HepG2 (cell line): ENCODE measurements at regions not wholly inside any gene's neighbourhood (a gene's known extent, or its start where the extent isn't known, plus 50 kb on each side); places are given as distances from the start of the nearest gene placed in this dataset.

ENCODE experiments used
- ATAC-seq: fragments of 200-7000 bp; cut with Tn5 transposase; 3 replicates; pipeline ENCODE4 v1.9.1; 2020; ENCODE audit warnings: mild to moderate bottlenecking, moderate library complexity
- BruUV-seq: library from RNA; stranded (reverse); fragments of 400-500 nt; replicated peaks from 2 replicates; lab custom pipeline; 2021; lab: Mats Ljungman, UMichigan
- CTCF ChIA-PET: fragments of 300-600 bp; formaldehyde crosslinking; extraction: SDS; loops from one replicate; lab custom pipeline; 2021; ENCODE audit warnings: low total read pairs, inconsistent platforms, low intra/inter-chr PET ratio; lab: Yijun Ruan, JAX
- POLR2A ChIA-PET: fragments of 350-600 bp; sonication (Branson Sonifier 250); formaldehyde crosslinking; loops from one replicate; lab custom pipeline; 2020; ENCODE audit warnings: antibody characterized with exemption, inconsistent platforms; lab: Yijun Ruan, JAX
- DNase-seq: peaks from one replicate; pipeline ENCODE4 v3.0.0-alpha.2; 2015; ENCODE audit warnings: low spot score
- FAIRE-seq: peaks from 3 replicates; lab custom pipeline; 2011; peaks lifted over from hg19 to GRCh38; lab: Jason Lieb, UNC
- H2AFZ ChIP-seq: one replicate; pipeline ENCODE4 v1.6.1; 2011; ENCODE audit warnings: low read length, inconsistent platforms
- H3K27ac ChIP-seq: fragments of 300-600 bp; 3 replicates; pipeline ENCODE4 v1.8.0; 2011; ENCODE audit warnings: mixed run types, mild to moderate bottlenecking, mixed read lengths, low read length, inconsistent platforms; ENCODE audit not compliant: insufficient read depth; ENCODE audit errors: extremely low read length
- H3K27me3 ChIP-seq, 2 experiments: fragments of 200-600 bp in 1 of 2; 2 replicates in 1 of 2; 3 replicates in 1 of 2; pipeline versions ENCODE4 v1.6.0 to v1.8.0; 2011; ENCODE audit warnings: low read length in 2 of 2, mild to moderate bottlenecking in 2 of 2, moderate library complexity in 2 of 2, inconsistent platforms in 1 of 2; ENCODE audit not compliant: insufficient read depth in 2 of 2, control insufficient read depth in 1 of 2
- H3K36me3 ChIP-seq, 2 experiments: fragments of 200-600 bp in 1 of 2; replicated peaks in 1 of 2; 2 replicates in 1 of 2; 3 replicates in 1 of 2; pipeline versions ENCODE4 v1.5.1 to v1.8.0; 2011; ENCODE audit warnings: low read length in 2 of 2, inconsistent platforms in 1 of 2; ENCODE audit not compliant: insufficient read depth in 2 of 2, control insufficient read depth in 1 of 2
- H3K4me1 ChIP-seq: 2 replicates; pipeline ENCODE4 v1.5.1; 2012; ENCODE audit warnings: low read length, inconsistent platforms; ENCODE audit not compliant: insufficient read depth
- H3K4me2 ChIP-seq: 2 replicates; pipeline ENCODE4 v1.6.0; 2011; ENCODE audit warnings: low read depth, low read length, inconsistent platforms
- H3K4me3 ChIP-seq, 3 experiments: fragments of 200-600 bp in 1 of 3; sonication (generic), shearing (Covaris generic) in 1 of 3; replicated peaks in 1 of 3; 2 replicates each; pipeline ENCODE4 v1.5.1; 2011 to 2016; ENCODE audit warnings: low read length in 3 of 3, inconsistent platforms in 2 of 3, low read depth in 2 of 3, mild to moderate bottlenecking in 2 of 3, control low read depth in 1 of 3, mixed read lengths in 1 of 3; ENCODE audit not compliant: insufficient read depth in 1 of 3
- H3K79me2 ChIP-seq: one replicate; pipeline ENCODE4 v1.6.1; 2011; ENCODE audit warnings: low read length, inconsistent platforms; ENCODE audit not compliant: insufficient read depth
- H3K9ac ChIP-seq: 2 replicates; pipeline ENCODE4 v1.6.0; 2011; ENCODE audit warnings: mild to moderate bottlenecking, low read depth, low read length, inconsistent platforms; ENCODE audit not compliant: insufficient read depth
- H3K9me3 ChIP-seq: 2 replicates; pipeline ENCODE4 v1.5.1; 2012; ENCODE audit warnings: mild to moderate bottlenecking, low read length
- H4K20me1 ChIP-seq: 2 replicates; pipeline ENCODE4 v1.6.0; 2011; ENCODE audit warnings: inconsistent platforms, mild to moderate bottlenecking, low read length, moderate library complexity; ENCODE audit not compliant: insufficient read depth
- ARNT2 ChIP-seq: sonication (generic); formaldehyde crosslinking; IDR thresholded peaks from 2 replicates; pipeline ENCODE4 v1.8.0; 2022; ENCODE audit warnings: mild to moderate bottlenecking, low read depth, missing genetic modification reagents, moderate library complexity
- GATAD2A ChIP-seq: IDR thresholded peaks from 2 replicates; pipeline ENCODE4 v1.6.1; 2016
- IRF1 ChIP-seq: sonication (generic); formaldehyde crosslinking; IDR thresholded peaks from 2 replicates; pipeline ENCODE4 v1.4.0; 2020; ENCODE audit warnings: low read depth, mild to moderate bottlenecking, missing genetic modification reagents
- ZKSCAN5 ChIP-seq: sonication (generic); formaldehyde crosslinking; IDR thresholded peaks from 2 replicates; pipeline ENCODE4 v1.5.1; 2020; ENCODE audit warnings: mild to moderate bottlenecking, missing genetic modification reagents
- ZNF207 ChIP-seq: fragments of 450-650 bp; IDR thresholded peaks from 2 replicates; pipeline ENCODE4 v1.6.1; 2016; ENCODE audit warnings: antibody characterized with exemption, borderline replicate concordance
- ZNF468 ChIP-seq: sonication (generic); formaldehyde crosslinking; IDR thresholded peaks from 2 replicates; pipeline ENCODE4 v1.8.0; 2022; ENCODE audit warnings: mild to moderate bottlenecking, moderate library complexity, missing genetic modification reagents
- ZNF776 ChIP-seq: sonication (generic); formaldehyde crosslinking; IDR thresholded peaks from 2 replicates; pipeline ENCODE4 v1.4.0; 2020; ENCODE audit warnings: mild to moderate bottlenecking, missing genetic modification reagents
- ZNF83 ChIP-seq: sonication (generic); formaldehyde crosslinking; IDR thresholded peaks from 2 replicates; pipeline ENCODE4 v1.4.0; 2020; ENCODE audit warnings: missing genetic modification reagents, mild to moderate bottlenecking, borderline replicate concordance
- WGBS: methylation state at CpG from one replicate; pipeline ENCODE4 v1.1.6; 2017; ENCODE audit warnings: low lambda C conversion rate; 5-methylcytosine and 5-hydroxymethylcytosine counted together
- in situ Hi-C: cut with HindIII; loops from 2 replicates; pipeline ENCODE4 v1.10.0; 2017; ENCODE audit warnings: low pct_unique_long_range_greater_than_20kb; ENCODE audit not compliant: extremely low pct_ligation_motif_present
- intact Hi-C: fragments of 100-400 bp; cut with micrococcal nuclease; formaldehyde crosslinking; loops from one replicate; pipeline ENCODE4 v1.10.0; 2022; ENCODE audit not compliant: unreplicated experiment
- TF ChIP-seq, protein P1 (sequence below): sonication (generic); formaldehyde crosslinking; IDR thresholded peaks from 2 replicates; pipeline ENCODE4 v1.9.0; 2022; ENCODE audit warnings: low read depth, missing genetic modification reagents

DNA sequence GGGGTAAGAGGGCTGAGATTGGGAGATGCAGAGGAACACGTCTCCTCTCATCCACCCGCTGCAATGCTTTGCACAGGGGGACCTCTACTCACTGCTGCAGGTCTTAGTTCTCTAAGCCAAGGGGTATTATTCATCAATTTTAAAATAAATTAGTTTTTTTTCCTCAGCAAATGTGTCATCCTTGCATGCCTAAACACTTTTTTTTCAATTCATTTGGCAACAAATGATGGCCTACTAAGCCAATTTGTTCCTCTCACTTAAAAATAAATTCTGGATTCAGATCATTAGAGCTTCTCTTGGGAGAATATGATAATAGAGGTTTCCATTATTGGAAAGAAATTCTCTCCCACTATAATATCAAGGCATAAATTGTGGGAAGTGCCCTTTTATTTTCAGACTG, 338.3 kb downstream of the IRX1 start (continued):
- TF ChIP-seq, protein P1, sequence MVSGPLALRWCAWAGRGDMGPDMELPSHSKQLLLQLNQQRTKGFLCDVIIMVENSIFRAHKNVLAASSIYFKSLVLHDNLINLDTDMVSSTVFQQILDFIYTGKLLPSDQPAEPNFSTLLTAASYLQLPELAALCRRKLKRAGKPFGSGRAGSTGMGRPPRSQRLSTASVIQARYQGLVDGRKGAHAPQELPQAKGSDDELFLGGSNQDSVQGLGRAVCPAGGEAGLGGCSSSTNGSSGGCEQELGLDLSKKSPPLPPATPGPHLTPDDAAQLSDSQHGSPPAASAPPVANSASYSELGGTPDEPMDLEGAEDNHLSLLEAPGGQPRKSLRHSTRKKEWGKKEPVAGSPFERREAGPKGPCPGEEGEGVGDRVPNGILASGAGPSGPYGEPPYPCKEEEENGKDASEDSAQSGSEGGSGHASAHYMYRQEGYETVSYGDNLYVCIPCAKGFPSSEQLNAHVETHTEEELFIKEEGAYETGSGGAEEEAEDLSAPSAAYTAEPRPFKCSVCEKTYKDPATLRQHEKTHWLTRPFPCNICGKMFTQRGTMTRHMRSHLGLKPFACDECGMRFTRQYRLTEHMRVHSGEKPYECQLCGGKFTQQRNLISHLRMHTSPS, result no peak
- no peak for TF ChIP-seq ARNT2 (CRISPR knock-in tag)
- no peak for TF ChIP-seq ZKSCAN5 (CRISPR knock-in tag)

DNA sequence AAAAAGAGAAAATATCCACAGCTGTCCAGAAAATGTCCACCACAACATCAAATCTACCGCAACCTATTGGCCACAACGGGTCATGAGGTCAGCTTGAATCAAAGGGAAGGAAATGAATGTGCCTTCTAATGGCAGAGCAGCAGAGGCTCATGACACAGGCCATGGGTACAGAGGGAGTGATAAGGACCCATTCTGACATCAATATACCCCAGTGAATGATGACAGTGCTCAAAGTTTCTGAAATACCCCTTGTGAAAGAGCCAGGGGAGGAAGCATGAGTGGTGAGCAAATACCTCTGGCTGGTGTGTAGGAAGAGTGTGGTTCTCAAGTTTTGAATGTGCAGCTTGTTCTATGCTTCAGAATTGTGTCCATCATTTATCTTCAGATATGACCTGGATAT, 348.2 kb downstream of the IRX1 start:
- H3K4me2 ChIP-seq, result no peak overlapping the region
- no TSS peak for BruUV-seq
- H3K9ac ChIP-seq, result no peak overlapping the region
- no peak for ATAC-seq
- DNase-seq, result no peak
- in situ Hi-C loops (no loop called here), intact Hi-C loops (no loop called here)
- ChIA-PET POLR2A (no interaction called here), CTCF (no interaction called here)
- H3K4me3 ChIP-seq, result no peak overlapping the region
- H3K27me3 ChIP-seq, result no peaks in the 10 kb centered on the region
- no peaks in the 10 kb centered on the region for H4K20me1 ChIP-seq
- H3K4me1 ChIP-seq, result no peaks in the 10 kb centered on the region
- WGBS, result 0% methylated on average over 2 of the region's 2 CpGs
- no peak overlapping the region for H3K27ac ChIP-seq
- peaks cover 83% of the 10 kb centered on the region for H3K9me3 ChIP-seq
- no peak overlapping the region for H2AFZ ChIP-seq
- no peaks in the 10 kb centered on the region for H3K79me2 ChIP-seq
- H3K36me3 ChIP-seq, result no peaks in the 10 kb centered on the region
- no peak for FAIRE-seq
- TF ChIP-seq ZNF776 (CRISPR knock-in tag), result no peak
- TF ChIP-seq GATAD2A, result no peak
- TF ChIP-seq ZNF83, result no peak
- TF ChIP-seq ZNF468 (CRISPR knock-in tag), result no peak
- no peak for TF ChIP-seq ZNF207
- TF ChIP-seq IRF1 (CRISPR knock-in tag), result no peak
